ENCODE measurements at regions not wholly inside any gene's neighbourhood (a gene's known extent, or its start where the extent isn't known, plus 50 kb on each side); places are given as distances from the start of the nearest gene placed in this dataset.

GRCh38 chr9:107609547-107609946, 120.0 kb upstream of the KLF4 start:
- Histone ChIP-seq H3K4me1 (replicated peaks in 1 of 2) (no peaks in the 10 kb centered on the region), H3K9me3 (replicated peaks in 1 of 3) (no peaks in the 10 kb centered on the region), H3K36me3 (replicated peaks in 1 of 2) (no peaks in the 10 kb centered on the region), H3K27ac (no peak overlapping the region), H3K27me3 (no peaks in the 10 kb centered on the region), H3K4me3 (no peak overlapping the region)
- TF ChIP-seq CTCF (IDR thresholded peaks at IDR 0.05) (no peak), POLR2A (IDR thresholded peaks at IDR 0.05) (no peak)
- intact Hi-C loops (cut with DNase I), result no loop called here
- no peak for DNase-seq
- WGBS, 4 donors, result 87 to 94% (median 92%) methylated on average over 2 of the region's 2 CpGs

- TF ChIP-seq POLR2A (IDR thresholded peaks at IDR 0.05), result no peak
- no peak for TF ChIP-seq CTCF (IDR thresholded peaks at IDR 0.05)
- no peaks in the 10 kb centered on the region for H3K36me3 ChIP-seq (replicated peaks in 1 of 2)
- H3K27me3 ChIP-seq, result no peaks in the 10 kb centered on the region
- H3K4me1 ChIP-seq (replicated peaks in 1 of 2), result no peaks in the 10 kb centered on the region
- intact Hi-C loops (cut with DNase I), result no loop called here
- no peaks in the 10 kb centered on the region for H3K9me3 ChIP-seq (replicated peaks in 1 of 3)
- no peak overlapping the region for H3K4me3 ChIP-seq
- H3K27ac ChIP-seq, result no peak overlapping the region
- WGBS, 4 donors, result 85 to 91% (median 90%) methylated on average over 8 of the region's 8 CpGs
- no peak for DNase-seq
Measured at GRCh38 chr9:107606149-107606790, 116.7 kb upstream of the KLF4 start.

GRCh38 chr9:107605041-107605440, 115.5 kb upstream of the KLF4 start:
- intact Hi-C loops (cut with DNase I), result no loop called here
- no peaks in the 10 kb centered on the region for H3K36me3 ChIP-seq (replicated peaks in 1 of 2)
- TF ChIP-seq POLR2A (IDR thresholded peaks at IDR 0.05) (no peak), CTCF (IDR thresholded peaks at IDR 0.05) (no peak)

GRCh38 chr9:107603281-107603680, 113.7 kb upstream of the KLF4 start:
- TF ChIP-seq POLR2A (IDR thresholded peaks at IDR 0.05), result no peak
- no peak for TF ChIP-seq CTCF (IDR thresholded peaks at IDR 0.05)
- H3K9me3 ChIP-seq (replicated peaks in 1 of 3), result no peaks in the 10 kb centered on the region
- H3K27ac ChIP-seq, result no peak overlapping the region
- no peaks in the 10 kb centered on the region for H3K36me3 ChIP-seq (replicated peaks in 1 of 2)
- intact Hi-C loops (cut with DNase I), result no loop called here
- no peak overlapping the region for H3K4me3 ChIP-seq
- WGBS, 4 donors, result 73 to 90% (median 83%) methylated on average over 4 of the region's 4 CpGs
- H3K27me3 ChIP-seq, result no peaks in the 10 kb centered on the region
- no peak for DNase-seq
- H3K4me1 ChIP-seq (replicated peaks in 1 of 2), result no peaks in the 10 kb centered on the region

More at GRCh38 chr9:107605041-107605440, 115.5 kb upstream of the KLF4 start:
- Histone ChIP-seq H3K9me3 (replicated peaks in 1 of 3) (no peaks in the 10 kb centered on the region), H3K4me1 (replicated peaks in 1 of 2) (no peaks in the 10 kb centered on the region), H3K27me3 (no peaks in the 10 kb centered on the region), H3K4me3 (no peak overlapping the region), H3K27ac (no peak overlapping the region)
- 81 to 99% (median 90%) methylated on average over 4 of the region's 4 CpGs for WGBS, 4 donors
- DNase-seq, result no peak

Data from adrenal gland (tissue), 9 donors.